ENCODE measurements at regions not wholly inside any gene's neighbourhood (a gene's known extent, or its start where the extent isn't known, plus 50 kb on each side); places are given as distances from the start of the nearest gene placed in this dataset.
A peak's percentile ranks its signal among the peaks of the same experiment; 100 is the strongest.

DNA sequence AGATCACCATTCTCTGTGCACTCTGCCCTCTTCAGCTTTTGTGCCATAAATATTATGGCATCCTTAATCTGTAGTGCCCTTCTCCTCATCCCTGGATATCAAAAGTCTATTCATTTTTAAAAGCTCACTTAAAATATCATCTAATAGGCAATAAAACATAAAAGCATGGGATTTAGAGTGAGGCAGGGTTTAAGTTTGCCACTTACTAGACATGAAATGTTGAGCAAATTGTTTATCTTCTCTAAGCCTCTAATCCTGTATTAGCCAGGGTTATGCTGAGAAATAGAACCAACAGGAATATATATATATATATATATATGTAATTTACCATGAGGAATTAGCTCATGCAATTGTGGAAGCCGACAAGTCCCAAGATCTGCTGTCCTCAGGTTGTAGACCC, 472.4 kb upstream of the HS3ST1 start:
- Histone ChIP-seq H3K36me3 (no peaks in the 10 kb centered on the region), H3K4me1 (peaks cover 0 to 24% (median 4%) of the 10 kb centered on the region in 4 donors), H3K27ac (peak overlapping the region in 1 of 4 donors; percentile 58), H3K27me3 (no peaks in the 10 kb centered on the region), H3K4me3 (no peak overlapping the region), H3K9me3 (peaks cover 0 to 4% of the 10 kb centered on the region in 2 donors)
- TF ChIP-seq POLR2AphosphoS5 (IDR thresholded peaks at IDR 0.05) (no peak), POLR2A (IDR thresholded peaks at IDR 0.05) (no peak), EP300 (IDR thresholded peaks at IDR 0.05; ENCODE audit: low read depth) (no peak)
- TF ChIP-seq, protein P1, sequence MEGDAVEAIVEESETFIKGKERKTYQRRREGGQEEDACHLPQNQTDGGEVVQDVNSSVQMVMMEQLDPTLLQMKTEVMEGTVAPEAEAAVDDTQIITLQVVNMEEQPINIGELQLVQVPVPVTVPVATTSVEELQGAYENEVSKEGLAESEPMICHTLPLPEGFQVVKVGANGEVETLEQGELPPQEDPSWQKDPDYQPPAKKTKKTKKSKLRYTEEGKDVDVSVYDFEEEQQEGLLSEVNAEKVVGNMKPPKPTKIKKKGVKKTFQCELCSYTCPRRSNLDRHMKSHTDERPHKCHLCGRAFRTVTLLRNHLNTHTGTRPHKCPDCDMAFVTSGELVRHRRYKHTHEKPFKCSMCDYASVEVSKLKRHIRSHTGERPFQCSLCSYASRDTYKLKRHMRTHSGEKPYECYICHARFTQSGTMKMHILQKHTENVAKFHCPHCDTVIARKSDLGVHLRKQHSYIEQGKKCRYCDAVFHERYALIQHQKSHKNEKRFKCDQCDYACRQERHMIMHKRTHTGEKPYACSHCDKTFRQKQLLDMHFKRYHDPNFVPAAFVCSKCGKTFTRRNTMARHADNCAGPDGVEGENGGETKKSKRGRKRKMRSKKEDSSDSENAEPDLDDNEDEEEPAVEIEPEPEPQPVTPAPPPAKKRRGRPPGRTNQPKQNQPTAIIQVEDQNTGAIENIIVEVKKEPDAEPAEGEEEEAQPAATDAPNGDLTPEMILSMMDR (IDR thresholded peaks at IDR 0.05): no peak
- in situ Hi-C loops (cut with MboI; ENCODE audit: low pct_ligation_motif_present in 1 of 4, low pct_unique_long_range_greater_than_20kb in 1 of 4, low sequenced_read_pairs in 3 of 4): no loop called here
- intact Hi-C loops (cut with DNase I; ENCODE audit: low total_unique reads): no loop called here
- WGBS, 2 donors (ENCODE audit: low coverage in 1 of 2): 48 to 67% methylated on average over 1 of the region's 1 CpG
- no peak for DNase-seq

DNA sequence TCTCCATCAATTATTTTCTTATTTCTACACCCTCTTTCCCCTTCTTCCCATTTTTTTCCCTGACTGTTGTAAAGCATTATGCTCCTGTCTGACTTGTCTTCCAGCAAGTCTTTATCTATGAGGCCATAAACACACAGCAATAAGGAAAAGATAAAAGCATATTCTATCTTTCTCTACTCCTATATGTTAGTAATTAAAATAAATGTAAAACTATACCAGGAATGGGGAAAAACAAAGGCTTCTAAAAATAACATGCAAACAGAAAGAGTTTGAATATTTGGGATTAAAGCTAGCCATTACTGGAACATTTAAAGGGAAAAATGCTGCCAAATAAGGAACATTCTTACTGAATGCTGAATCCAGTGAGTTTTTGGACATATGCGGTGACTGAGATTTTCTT, 471.7 kb upstream of the HS3ST1 start:
- no peaks in the 10 kb centered on the region for H3K27me3 ChIP-seq
- 41 to 60% methylated on average over 1 of the region's 1 CpG for WGBS, 2 donors (ENCODE audit: low coverage in 1 of 2)
- in situ Hi-C loops (cut with MboI; ENCODE audit: low pct_ligation_motif_present in 1 of 4, low pct_unique_long_range_greater_than_20kb in 1 of 4, low sequenced_read_pairs in 3 of 4): no loop called here
- H3K4me1 ChIP-seq: peaks cover 0 to 24% (median 4%) of the 10 kb centered on the region in 4 donors
- H3K4me3 ChIP-seq: no peak overlapping the region
- intact Hi-C loops (cut with DNase I; ENCODE audit: low total_unique reads): no loop called here
- H3K27ac ChIP-seq: peak overlapping the region; percentile 5 to 58 (median 22)
- no peaks in the 10 kb centered on the region for H3K36me3 ChIP-seq
- no peak for TF ChIP-seq EP300 (IDR thresholded peaks at IDR 0.05; ENCODE audit: low read depth)
- TF ChIP-seq, protein P1 (IDR thresholded peaks at IDR 0.05): no peak
- no peak for TF ChIP-seq POLR2A (IDR thresholded peaks at IDR 0.05)
- TF ChIP-seq POLR2AphosphoS5 (IDR thresholded peaks at IDR 0.05): no peak
- no peak for DNase-seq
- H3K9me3 ChIP-seq: peaks cover 0 to 4% of the 10 kb centered on the region in 2 donors

DNA sequence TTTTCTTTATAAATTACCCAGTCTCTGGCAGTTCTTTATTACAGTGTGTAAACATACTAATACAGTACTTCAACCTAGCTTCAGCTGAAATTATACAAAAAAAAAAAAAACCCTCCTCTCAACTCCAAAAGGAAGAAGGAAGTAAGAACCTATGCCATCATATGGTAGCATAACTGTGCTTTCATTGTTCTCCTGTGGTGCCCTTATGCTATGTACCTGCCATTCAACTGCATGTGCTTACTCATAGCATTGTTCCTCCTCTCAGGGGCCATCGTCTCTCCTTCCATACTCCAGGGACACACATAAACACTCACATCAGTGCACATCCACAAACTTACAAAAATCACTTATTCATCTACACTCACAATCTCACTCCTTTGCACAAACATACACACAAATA, 470.1 kb upstream of the HS3ST1 start:
- in situ Hi-C loops (cut with MboI; ENCODE audit: low pct_ligation_motif_present in 1 of 4, low pct_unique_long_range_greater_than_20kb in 1 of 4, low sequenced_read_pairs in 3 of 4): no loop called here
- 54 to 57% methylated on average over 1 of the region's 1 CpG for WGBS, 2 donors (ENCODE audit: low coverage in 1 of 2)

DNA sequence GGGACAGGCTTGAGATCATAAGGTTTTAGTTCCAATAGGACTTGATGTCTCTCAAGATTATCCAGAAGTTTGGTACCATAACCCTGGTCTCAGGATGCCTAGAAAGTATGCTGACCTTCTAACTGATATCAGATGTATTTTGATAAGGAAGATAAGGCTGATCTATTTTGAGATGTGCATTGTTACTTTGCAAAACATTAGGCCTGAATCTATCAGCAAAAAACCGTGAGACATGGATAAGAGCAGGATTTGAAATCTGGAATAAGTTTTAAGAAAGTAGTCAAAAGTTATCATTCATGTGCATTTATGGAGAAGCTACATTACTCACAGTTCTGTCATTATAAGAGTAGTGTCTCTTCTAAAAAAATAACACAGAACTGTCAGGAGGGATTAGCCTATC, 467.1 kb upstream of the HS3ST1 start:
- Histone ChIP-seq H3K4me3 (no peak overlapping the region), H3K36me3 (no peaks in the 10 kb centered on the region), H3K4me1 (peaks cover 0 to 14% (median 2%) of the 10 kb centered on the region in 4 donors), H3K27me3 (no peaks in the 10 kb centered on the region), H3K27ac (no peak overlapping the region), H3K9me3 (peaks cover 0 to 4% of the 10 kb centered on the region in 2 donors)
- 73 to 82% methylated on average over 1 of the region's 1 CpG for WGBS, 2 donors (ENCODE audit: low coverage in 1 of 2)
- no peak for TF ChIP-seq POLR2A (IDR thresholded peaks at IDR 0.05)
- no peak for TF ChIP-seq POLR2AphosphoS5 (IDR thresholded peaks at IDR 0.05)
- TF ChIP-seq EP300 (IDR thresholded peaks at IDR 0.05; ENCODE audit: low read depth): no peak
- TF ChIP-seq, protein P1 (IDR thresholded peaks at IDR 0.05): no peak
- DNase-seq: no peak
- in situ Hi-C loops (cut with MboI; ENCODE audit: low pct_ligation_motif_present in 1 of 4, low pct_unique_long_range_greater_than_20kb in 1 of 4, low sequenced_read_pairs in 3 of 4) (no loop called here), intact Hi-C loops (cut with DNase I; ENCODE audit: low total_unique reads) (no loop called here)

More for the DNA sequence above, 470.1 kb upstream of the HS3ST1 start:
- Histone ChIP-seq H3K27me3 (no peaks in the 10 kb centered on the region), H3K27ac (no peak overlapping the region), H3K4me1 (peaks cover 0 to 20% (median 3%) of the 10 kb centered on the region in 4 donors), H3K9me3 (peaks cover 0 to 4% of the 10 kb centered on the region in 2 donors), H3K36me3 (no peaks in the 10 kb centered on the region), H3K4me3 (no peak overlapping the region)
- TF ChIP-seq, protein P1 (IDR thresholded peaks at IDR 0.05): no peak
- TF ChIP-seq EP300 (IDR thresholded peaks at IDR 0.05; ENCODE audit: low read depth): no peak
- TF ChIP-seq POLR2A (IDR thresholded peaks at IDR 0.05): no peak
- no peak for TF ChIP-seq POLR2AphosphoS5 (IDR thresholded peaks at IDR 0.05)
- no peak for DNase-seq
- intact Hi-C loops (cut with DNase I; ENCODE audit: low total_unique reads): no loop called here

All from transverse colon (tissue), 4 donors.